HG02588 (cell line): ENCODE measurements at regions not wholly inside any gene's neighbourhood (a gene's known extent, or its start where the extent isn't known, plus 50 kb on each side); places are given as distances from the start of the nearest gene placed in this dataset.
"Not testable (repeated sequence)": the region's sequence is repeated elsewhere in the genome, so short reads cannot be mapped to it uniquely, and the experiment has no call there.

Experiments
- ATAC-seq: cut with Tn5 transposase; IDR thresholded peaks from one replicate; pipeline ENCODE4 v1.9.1; 2021; ENCODE audit warnings: mild to moderate bottlenecking, moderate library complexity; ENCODE audit not compliant: unreplicated experiment

GRCh38 chr11:23320131-23320530 lies 459.9 kb upstream of the CCDC179 start:
- no peak for ATAC-seq

DNA sequence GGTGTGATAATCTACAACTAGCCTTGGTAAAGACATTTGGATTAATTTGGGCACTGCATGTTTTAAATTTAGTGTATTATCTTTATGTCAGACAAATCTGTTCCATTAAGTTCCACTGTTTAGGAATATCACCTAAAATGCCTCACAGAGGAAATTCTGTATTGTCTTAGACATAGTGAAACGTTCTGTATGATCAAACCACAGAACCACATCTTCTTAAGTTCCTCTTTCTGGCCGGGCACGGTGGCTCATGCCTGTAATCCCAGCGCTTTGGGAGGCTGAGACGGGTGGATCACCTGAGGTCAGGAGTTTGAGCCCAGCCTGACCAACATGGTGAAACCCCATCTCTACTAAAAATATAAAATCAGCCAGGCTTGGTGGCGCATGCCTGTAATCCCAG lies 475.3 kb upstream of the CCDC179 start:
- not testable (repeated sequence) for ATAC-seq

DNA sequence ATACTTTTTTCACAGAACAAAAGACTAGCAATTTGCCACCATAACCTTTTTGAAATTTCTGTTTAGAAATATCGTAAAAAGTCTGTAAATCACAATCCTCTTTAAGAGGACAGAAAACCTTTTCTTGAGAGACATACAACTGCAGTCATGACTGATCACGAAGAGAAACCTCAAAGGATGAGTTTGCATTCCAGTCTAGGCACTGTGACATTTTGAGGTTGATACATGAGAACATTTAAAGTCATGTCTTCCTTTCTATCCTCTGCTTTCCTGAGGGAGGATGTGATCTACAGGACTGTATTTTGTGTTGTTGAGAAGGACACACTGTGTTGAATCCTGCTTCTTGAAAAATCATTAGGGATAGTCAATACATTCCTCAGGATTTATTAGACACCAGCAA lies 476.7 kb upstream of the CCDC179 start:
- no peak for ATAC-seq

DNA sequence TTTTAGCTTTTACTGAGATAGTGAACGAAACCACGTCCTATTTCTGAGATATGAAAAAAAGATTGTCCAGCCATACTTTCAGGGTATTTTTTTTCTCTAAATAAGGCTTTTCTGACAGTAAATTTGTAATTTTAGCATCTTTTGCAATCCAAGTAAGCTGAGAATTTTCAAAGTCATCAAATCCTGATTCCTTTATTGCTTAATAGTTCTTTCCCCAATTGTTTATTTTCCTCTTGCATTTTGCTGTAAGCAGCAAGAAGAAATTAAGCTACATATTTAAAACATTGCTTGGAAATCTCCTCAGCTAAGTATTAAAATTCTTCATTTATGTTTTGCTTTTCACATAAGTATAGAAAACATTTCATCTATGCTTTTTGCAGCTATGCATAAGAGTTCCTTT lies 493.3 kb upstream of the CCDC179 start:
- no peak for ATAC-seq

- no peak for ATAC-seq
These were observed 499.0 kb upstream of the CCDC179 start for GRCh38 chr11:23359297-23359696.

DNA sequence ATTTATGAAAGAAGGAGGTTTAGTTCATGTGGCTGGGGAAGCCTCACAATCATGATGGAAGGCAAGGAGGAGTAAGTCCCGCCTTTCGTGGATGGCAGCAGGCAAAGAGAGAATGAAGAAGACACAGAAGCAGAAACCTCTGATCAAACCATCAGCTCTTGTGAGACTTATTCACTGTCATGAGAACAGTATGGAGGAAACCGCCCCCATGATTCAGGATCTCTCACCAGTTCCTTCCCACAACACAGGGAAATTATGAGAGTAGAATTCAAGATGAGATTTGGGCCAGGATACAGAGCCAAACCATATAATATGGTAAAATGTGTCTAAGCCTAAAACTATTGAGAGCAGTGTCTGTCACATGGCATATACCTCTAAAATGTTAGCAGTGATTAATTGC lies 503.8 kb upstream of the CCDC179 start:
- no peak for ATAC-seq

DNA sequence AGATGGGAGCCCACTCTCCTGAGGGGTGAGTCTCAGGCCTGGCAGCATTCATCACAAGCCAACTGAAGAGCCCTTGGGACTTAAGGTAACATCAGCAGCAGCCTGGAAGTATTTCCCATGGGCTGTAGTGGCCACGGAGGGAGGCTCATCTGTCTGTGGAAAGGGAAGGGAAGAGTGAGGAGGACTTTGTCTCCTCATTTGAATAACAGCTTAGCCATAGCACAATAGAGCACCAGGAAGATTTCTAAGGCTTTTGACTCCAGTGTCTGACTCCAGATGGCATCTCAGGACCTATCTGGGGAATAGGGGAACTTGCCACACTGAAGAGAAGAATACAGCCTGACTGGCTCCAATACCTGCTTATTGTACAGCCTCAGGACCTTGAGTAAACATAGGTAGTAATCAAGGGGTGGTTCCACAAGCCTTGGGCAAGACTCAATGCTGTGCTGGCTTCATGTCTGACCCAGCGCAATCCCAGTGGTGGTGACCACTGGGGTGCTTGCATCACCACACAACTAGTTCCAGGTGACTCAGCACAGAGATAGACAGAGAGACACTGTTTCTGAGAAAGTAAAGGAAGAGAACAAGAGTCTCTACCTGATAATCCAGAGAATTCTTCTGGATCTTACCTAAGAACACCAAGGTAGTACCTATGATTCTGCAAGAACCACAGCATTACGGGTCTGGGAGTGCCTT lies 510.5 kb upstream of the CCDC179 start:
- no peak for ATAC-seq

GRCh38 chr11:23377909-23378308 lies 517.6 kb upstream of the CCDC179 start:
- no peak for ATAC-seq

- ATAC-seq, result no peak
These were observed 530.8 kb upstream of the CCDC179 start for GRCh38 chr11:23391031-23391430.

GRCh38 chr11:23398052-23398451 lies 537.8 kb upstream of the CCDC179 start:
- no peak for ATAC-seq

DNA sequence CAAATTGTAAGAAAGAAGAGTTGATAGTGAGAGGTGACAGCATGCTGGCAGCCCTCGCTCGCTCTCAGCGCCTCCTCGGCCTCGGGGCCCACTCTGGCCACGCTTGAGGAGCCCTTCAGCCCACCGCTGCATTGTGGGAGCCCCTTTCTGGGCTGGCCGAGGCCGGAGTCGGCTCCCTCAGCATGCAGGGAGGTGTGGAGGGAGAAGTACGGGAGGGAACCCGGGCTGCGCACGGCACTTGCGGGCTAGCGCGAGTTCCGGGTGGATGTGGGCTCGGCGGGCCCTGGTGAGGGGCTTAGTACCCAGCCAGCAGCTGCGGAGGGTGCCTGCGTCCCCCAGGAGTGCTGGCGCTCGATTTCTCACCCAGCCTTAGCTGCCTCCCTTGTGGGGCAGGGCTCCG lies 539.7 kb upstream of the CCDC179 start:
- ATAC-seq, result no peak

GRCh38 chr11:23403210-23404185 lies 543.2 kb upstream of the CCDC179 start:
- no peak for ATAC-seq

DNA sequence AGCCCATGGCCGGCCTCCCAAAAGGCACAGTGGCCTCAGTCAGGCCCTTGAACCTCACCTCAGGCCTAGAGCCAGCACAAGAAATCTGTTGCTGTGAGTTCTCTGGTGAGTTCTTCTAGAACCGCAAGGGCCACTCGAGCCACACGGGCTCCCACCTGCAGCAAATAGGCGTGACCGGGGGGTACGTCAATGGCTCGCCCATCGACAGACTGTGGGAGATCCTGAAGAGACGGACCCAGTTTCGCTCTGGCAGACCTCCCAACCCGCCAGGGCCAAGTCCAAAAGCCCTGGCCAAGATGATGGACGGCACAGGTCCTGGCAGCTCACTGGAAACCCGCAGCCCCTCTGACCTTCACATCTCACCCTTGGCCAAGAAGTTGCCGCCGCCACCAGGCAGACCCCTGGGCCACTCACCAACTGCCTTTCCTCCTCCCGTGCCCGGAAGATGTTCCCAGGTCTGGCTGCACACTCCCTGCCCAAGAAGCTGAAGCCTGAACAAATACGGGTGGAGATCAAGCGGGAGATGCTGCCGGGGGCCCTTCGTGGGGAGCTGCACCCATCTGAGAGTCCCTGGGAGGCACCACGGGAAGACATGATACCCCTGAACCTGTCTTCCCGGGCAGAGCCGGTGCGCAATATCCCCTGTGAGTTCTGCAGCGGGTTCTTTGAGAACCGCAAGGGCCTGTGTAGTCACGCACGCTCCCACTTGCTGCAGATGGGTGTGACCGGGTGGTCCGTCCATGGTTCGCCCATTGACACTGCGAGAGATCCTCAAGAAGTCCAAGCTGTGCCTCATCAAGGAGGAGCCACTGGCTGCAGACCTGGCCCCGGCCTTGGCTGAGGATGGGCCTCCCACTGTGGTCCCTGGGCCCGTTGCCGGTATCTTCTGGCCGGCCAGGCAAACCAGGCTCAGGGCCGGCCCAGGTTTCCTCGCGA lies 544.2 kb upstream of the CCDC179 start:
- ATAC-seq, result no peak

DNA sequence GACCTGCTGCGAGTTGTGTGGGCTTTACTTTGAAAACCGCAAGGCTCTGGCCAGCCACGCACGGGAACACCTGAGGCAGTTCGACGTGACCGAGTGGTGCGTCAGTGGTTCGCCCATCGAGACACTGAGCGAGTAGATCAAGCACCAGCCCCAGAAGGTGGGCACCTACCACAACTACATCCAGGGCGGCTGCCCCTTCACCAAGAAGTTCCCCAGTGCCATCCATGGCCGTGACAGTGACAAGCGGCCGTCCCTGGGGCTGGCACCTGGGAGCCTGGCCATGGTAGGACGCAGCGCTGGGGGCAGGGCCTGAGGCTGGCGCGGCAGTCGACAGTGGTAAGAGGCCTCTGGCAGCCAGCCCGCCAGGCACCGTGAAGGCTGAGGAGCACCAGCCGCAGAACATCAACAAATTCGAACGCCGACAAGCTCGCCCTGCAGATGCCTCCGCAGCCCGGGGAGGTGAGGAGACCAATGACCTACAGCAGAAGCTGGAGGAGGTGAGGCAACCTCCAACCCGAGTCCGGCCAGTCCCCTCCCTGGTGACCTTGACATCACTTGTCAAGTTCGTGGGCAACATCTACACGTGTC lies 545.2 kb upstream of the CCDC179 start:
- ATAC-seq, result no peak

DNA sequence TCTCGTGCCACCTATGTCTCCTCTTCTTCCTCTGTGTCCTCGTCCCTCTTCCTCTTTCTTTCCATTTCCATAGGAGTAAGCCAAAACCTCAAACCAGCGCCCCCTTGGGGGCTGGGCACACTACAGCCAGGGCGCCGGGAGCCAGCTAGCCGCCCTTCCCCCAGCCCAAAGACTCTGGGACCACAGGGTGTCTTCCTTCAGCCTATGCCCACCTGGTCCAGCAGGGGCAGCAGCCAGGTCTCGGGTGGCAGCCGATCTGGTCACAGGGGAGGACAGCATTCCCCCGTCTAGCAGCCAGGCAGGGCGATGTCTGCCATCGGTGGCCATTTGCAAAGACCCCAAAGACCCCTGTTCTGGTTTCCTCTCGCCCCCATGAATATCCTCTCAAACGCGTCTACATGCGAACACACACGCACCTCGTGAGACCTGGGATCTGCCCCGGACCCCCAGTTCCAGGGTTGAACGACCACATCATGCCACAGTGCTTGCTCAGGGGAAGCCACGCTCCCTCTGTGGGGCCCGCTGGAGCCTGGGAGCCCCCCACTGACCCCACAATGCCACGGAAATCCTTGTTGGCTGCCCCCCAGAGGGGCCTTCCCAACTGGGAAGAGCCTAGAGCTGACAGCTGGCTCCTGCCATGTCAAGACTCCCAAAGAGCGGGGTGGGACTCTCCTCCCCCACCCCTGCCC lies 546.0 kb upstream of the CCDC179 start:
- ATAC-seq, result no peak

- ATAC-seq, result no peak
These were observed 552.8 kb upstream of the CCDC179 start for GRCh38 chr11:23413057-23413456.

DNA sequence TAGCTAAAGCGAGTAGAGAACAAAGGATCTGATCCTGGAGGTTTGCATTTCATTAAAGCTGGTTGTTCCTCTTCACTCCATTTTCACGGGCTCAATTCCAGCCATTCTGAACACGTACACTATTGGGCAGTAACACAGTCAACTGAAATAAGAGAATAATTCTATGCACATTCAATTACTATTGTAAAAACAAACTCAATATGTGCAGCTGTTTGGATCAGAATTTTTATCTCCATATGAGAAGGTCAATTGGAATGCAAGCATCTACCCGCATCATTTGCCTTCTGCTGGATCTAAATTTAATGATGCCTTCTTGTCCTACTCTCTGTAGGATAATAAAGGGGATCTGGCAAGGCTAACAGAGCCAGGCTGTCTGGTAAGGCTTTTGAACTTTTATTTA lies 562.8 kb upstream of the CCDC179 start:
- no peak for ATAC-seq

DNA sequence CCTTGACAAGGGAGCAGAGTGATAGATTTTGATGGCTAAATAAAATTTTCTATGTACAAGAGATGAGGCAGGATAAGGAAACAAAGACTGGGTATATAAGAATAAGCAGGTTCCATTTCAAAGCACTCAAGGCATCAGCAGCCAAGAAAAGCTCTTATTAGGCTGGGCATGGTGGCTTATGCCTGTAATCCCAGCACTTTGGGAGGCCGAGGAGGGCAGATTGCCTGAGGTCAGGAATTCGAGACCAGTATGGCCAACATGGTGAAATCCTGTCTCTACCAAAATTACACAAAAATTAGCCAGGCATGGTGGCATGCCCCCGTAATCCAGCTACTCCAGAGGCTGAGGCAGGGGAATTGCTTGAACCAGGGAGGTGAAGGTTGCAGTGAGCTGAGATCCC lies 563.4 kb upstream of the CCDC179 start:
- ATAC-seq, result no peak

GRCh38 chr11:23425381-23425780 lies 565.1 kb upstream of the CCDC179 start:
- no peak for ATAC-seq

DNA sequence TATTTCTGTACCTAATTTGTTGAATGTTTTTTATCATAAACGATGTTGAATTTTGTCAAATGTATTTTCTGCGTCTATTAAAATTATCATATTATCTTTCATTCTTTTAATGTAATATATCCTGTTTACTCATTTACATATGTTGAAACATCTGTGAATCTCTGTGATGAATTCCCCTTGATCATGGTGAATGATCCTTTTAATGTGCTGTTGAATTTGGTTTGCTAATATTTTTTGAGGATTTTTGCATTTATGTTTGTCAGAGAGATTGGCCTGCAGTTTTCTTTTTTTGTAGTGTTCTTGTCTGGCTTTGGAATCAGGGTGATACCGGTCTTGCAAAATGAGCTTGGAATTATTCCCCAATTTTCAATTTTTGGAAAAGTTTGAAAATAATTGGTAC lies 569.3 kb upstream of the CCDC179 start:
- ATAC-seq, result no peak
